Heart right ventricle (tissue), 16 donors: ENCODE measurements at regions not wholly inside any gene's neighbourhood (a gene's known extent, or its start where the extent isn't known, plus 50 kb on each side); places are given as distances from the start of the nearest gene placed in this dataset.

Experiments
- ATAC-seq, 8 donors: fragments of 200-7000 bp; cut with Tn5 transposase; one replicate each; pipeline ENCODE4 v1.9.1; 2020; ENCODE audit warnings: mild to moderate bottlenecking in 8 of 8, moderate library complexity in 8 of 8, moderate number of reproducible peaks in 1 of 8
- DNase-seq, 2 donors: peaks; one replicate each; pipeline ENCODE4 v3.0.0-alpha.2; 2020
- H3K27ac ChIP-seq, 10 donors: fragments of 200-600 bp; sonication (generic) in 2 of 10; one replicate each; pipeline versions ENCODE4 v1.5.0 to v1.8.0; 2020 to 2022; ENCODE audit warnings: mild to moderate bottlenecking in 3 of 10
- H3K27me3 ChIP-seq, 7 donors: fragments of 200-600 bp; one replicate each; pipeline ENCODE4 v1.8.0; 2021 to 2022; ENCODE audit warnings: mild to moderate bottlenecking in 2 of 7
- H3K36me3 ChIP-seq, 9 donors: fragments of 200-600 bp; sonication (generic) in 1 of 9; one replicate each; pipeline versions ENCODE4 v1.5.0 to v1.8.0; 2020 to 2022; ENCODE audit warnings: mild to moderate bottlenecking in 2 of 9
- H3K4me1 ChIP-seq, 9 donors: fragments of 200-600 bp; sonication (generic) in 1 of 9; one replicate each; pipeline versions ENCODE4 v1.5.0 to v1.8.0; 2020 to 2022; ENCODE audit warnings: mild to moderate bottlenecking in 4 of 9
- H3K4me3 ChIP-seq, 10 donors: fragments of 200-600 bp; sonication (generic) in 2 of 10; one replicate each; pipeline versions ENCODE4 v1.5.0 to v1.8.0; 2020 to 2022; ENCODE audit warnings: mild to moderate bottlenecking in 7 of 10, moderate library complexity in 2 of 10
- H3K9me3 ChIP-seq, 11 donors: fragments of 200-600 bp in 10 of 11; sonication (generic) in 2 of 11; one replicate each; pipeline versions ENCODE4 v1.5.0 to v1.8.0; 2013 to 2022; ENCODE audit warnings: mild to moderate bottlenecking in 2 of 11, control low read depth in 1 of 11, moderate library complexity in 1 of 11
- WGBS, 2 donors: extraction: QIAGEN DNeasy Blood & Tissue Kit; methylation state at CpG; one replicate each; pipeline ENCODE4 v1.1.7; 2013; ENCODE audit warnings: inconsistent platforms in 1 of 2; 5-methylcytosine and 5-hydroxymethylcytosine counted together
- intact Hi-C, 10 donors: fragments of 100-400 bp; cut with DNase I; formaldehyde crosslinking; loops; one replicate each; pipeline versions ENCODE4 v1.11.1 to v1.14.2; 2022
- TF ChIP-seq, protein P1 (sequence below), 9 donors: fragments of 200-600 bp; sonication (generic) in 2 of 9; IDR thresholded peaks; one replicate each; pipeline versions ENCODE4 v1.5.0 to v1.8.0; 2021 to 2022; ENCODE audit warnings: antibody characterized with exemption in 9 of 9, mild to moderate bottlenecking in 5 of 9, moderate library complexity in 1 of 9
- donor health status: Arrhythmogenic right ventricular cardiomyopathy.
- donor health status: ischemic (EF 13 %, LVEDD 7.1; RV severe dilation, severe dysfunction).
- donor health status: healthy with polysubstance abuse.
- donor health status: DM: no; HTN: yes; CAD: no.
- donor health status: DM: no; HTN: no; CAD: no.
- donor health status: ischemic (EF 25% LVEDD 6.9; RV normal size, moderate dysfunction).
- donor health status: ischemic (EF 25% LVEDD 5.7; RV mildly dilated, moderate dysfunction).
- donor health status: healthy.
- donor health status: DM: yes; HTN: yes; CAD: no.
- donor health status: Ischemic cardiomyopathy.
- donor health status: ischemic (EF 35%, LVEDD 5.7; RV mildly dilated, moderate dysfunction).
- donor health status: nonischemic (EF 11% LVEDD 7.7; RV severe dilation, severe dysfunction).
- donor health status: DM: yes; HTN: yes; CAD: no.
- donor health status: PGD.
- donor health status: ischemic (EF 29% LVEDD 5.4; RV normal size, mild dysfunction).
- donor health status: nonischemic (EF 23%, LVEDD 6.1; RV moderate dilation, normal function).

DNA sequence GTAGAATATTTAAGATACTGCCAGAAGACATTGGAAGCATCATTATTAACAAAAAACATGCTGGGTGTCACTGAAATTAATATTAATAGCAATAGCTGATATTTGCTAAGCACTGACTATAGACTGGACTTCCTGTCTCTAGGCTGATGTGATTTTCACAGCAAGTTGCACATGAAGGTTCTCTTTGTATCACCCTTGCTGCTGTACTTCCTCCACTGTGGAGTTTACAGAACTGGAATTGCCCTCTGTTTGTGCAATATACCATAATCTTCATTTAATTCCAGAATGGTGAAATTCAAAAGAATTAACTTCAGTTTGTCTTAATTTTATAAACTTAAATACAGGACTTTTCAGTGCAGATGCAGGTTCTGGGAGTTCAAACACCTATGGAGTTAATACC, 585.1 kb downstream of the RNF144A start:
- Histone ChIP-seq H3K27me3 (peaks cover 0 to 8% (median 0%) of the 10 kb centered on the region in 7 donors), H3K4me3 (no peak overlapping the region), H3K36me3 (no peaks in the 10 kb centered on the region), H3K4me1 (no peaks in the 10 kb centered on the region), H3K27ac (no peak overlapping the region), H3K9me3 (no peaks in the 10 kb centered on the region)
- intact Hi-C loops = no loop called here
- DNase-seq (no peak), ATAC-seq (no peak)
- TF ChIP-seq, protein P1, sequence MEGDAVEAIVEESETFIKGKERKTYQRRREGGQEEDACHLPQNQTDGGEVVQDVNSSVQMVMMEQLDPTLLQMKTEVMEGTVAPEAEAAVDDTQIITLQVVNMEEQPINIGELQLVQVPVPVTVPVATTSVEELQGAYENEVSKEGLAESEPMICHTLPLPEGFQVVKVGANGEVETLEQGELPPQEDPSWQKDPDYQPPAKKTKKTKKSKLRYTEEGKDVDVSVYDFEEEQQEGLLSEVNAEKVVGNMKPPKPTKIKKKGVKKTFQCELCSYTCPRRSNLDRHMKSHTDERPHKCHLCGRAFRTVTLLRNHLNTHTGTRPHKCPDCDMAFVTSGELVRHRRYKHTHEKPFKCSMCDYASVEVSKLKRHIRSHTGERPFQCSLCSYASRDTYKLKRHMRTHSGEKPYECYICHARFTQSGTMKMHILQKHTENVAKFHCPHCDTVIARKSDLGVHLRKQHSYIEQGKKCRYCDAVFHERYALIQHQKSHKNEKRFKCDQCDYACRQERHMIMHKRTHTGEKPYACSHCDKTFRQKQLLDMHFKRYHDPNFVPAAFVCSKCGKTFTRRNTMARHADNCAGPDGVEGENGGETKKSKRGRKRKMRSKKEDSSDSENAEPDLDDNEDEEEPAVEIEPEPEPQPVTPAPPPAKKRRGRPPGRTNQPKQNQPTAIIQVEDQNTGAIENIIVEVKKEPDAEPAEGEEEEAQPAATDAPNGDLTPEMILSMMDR (IDR thresholded peaks at IDR 0.05) = no peak

DNA sequence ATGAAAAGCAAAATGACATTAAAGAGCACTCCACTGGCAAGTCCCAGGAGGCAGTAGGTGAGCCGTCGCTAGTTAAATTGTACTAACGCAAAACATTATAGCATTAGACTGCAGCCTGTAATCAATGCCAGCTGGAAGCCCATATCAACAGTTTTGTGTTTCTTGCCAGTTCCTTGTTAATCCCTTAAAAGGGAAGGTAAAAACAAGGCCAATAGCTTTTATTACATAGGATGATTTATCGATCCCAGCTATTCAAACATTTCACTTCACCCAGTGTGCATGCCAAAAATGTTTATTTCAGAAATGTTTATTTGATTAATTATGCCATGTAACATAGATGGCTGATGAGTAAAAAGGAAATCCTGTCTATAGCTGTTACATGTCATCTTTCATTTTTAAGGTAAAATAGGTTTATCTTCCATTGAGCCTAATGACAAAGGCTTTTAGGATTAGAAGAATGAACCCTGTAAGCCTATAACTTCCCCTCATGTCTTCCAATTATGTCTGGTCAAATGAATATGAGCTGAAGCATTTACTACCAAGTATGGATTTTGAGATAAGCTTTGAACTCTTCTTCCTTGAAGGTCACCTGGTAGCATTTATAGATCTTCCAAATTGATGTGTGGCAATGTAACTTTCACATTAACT, 591.2 kb downstream of the RNF144A start:
- Histone ChIP-seq H3K4me1 (no peaks in the 10 kb centered on the region), H3K9me3 (peaks cover 0 to 6% (median 0%) of the 10 kb centered on the region in 11 donors), H3K4me3 (no peak overlapping the region), H3K36me3 (no peaks in the 10 kb centered on the region), H3K27ac (no peak overlapping the region), H3K27me3 (peaks cover 0 to 14% (median 0%) of the 10 kb centered on the region in 7 donors)
- intact Hi-C loops = no loop called here
- TF ChIP-seq, protein P1 (IDR thresholded peaks at IDR 0.05) = no peak
- 85 to 86% methylated on average over 4 of the region's 4 CpGs for WGBS, 2 donors
- DNase-seq (no peak), ATAC-seq (no peak)

DNA sequence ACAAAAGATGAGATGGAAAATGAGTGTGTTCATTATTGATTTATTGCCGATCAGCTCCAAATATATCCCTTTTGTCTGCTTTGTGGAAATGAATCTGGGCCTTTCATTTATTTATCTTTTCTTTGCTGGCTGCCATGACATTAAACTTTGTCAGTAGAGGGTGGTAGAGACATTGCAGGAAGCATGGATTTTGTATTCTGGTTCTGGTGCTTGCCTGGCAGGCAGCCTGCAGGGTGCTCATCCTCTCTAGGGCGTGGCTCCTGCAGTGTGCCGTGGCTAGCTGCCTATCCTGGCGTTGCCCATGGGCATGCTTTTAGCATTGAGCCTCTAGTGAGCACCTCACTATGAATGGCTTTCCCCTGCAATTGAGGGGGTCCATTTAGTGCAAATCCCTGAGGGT, 593.1 kb downstream of the RNF144A start:
- WGBS, 2 donors = 68 to 77% methylated on average over 4 of the region's 4 CpGs
- intact Hi-C loops = no loop called here
- H3K9me3 ChIP-seq = peaks cover 0 to 6% (median 0%) of the 10 kb centered on the region in 11 donors

DNA sequence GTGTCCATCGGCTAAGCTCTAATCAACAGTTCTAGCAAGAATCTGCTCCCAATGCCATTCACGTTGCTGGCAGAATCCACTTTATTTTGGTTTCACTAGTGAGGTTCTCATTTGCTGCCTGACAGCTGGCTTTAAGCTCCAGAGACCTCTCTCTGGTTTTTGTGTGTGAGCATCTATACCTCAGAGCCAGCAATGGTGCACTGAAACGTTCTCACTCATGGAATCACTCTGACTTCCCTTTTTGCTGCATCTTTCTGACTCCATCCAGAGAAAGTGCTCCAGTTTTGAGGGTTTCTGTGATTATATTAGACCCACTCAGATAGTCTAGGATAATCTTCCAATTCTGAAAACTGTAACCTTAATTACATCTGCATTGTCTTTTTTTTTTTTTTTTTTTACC, 596.6 kb downstream of the RNF144A start:
- intact Hi-C loops = no loop called here
- Histone ChIP-seq H3K27ac (no peak overlapping the region), H3K9me3 (peaks cover 0 to 6% (median 0%) of the 10 kb centered on the region in 11 donors), H3K4me3 (no peak overlapping the region), H3K4me1 (peaks cover 0 to 5% (median 0%) of the 10 kb centered on the region in 9 donors), H3K27me3 (peaks cover 0 to 8% (median 0%) of the 10 kb centered on the region in 7 donors), H3K36me3 (no peaks in the 10 kb centered on the region)
- ATAC-seq (no peak), DNase-seq (no peak)
- TF ChIP-seq, protein P1 (IDR thresholded peaks at IDR 0.05) = no peak
- 80 to 84% methylated on average over 3 of the region's 3 CpGs for WGBS, 2 donors

More for the DNA sequence above, 593.1 kb downstream of the RNF144A start:
- no peaks in the 10 kb centered on the region for H3K36me3 ChIP-seq
- no peak for ATAC-seq
- no peak for DNase-seq
- H3K4me3 ChIP-seq = no peak overlapping the region
- no peak overlapping the region for H3K27ac ChIP-seq
- no peaks in the 10 kb centered on the region for H3K4me1 ChIP-seq
- TF ChIP-seq, protein P1 (IDR thresholded peaks at IDR 0.05) = no peak
- H3K27me3 ChIP-seq = peaks cover 0 to 14% (median 0%) of the 10 kb centered on the region in 7 donors
